ENCODE measurements at regions not wholly inside any gene's neighbourhood (a gene's known extent, or its start where the extent isn't known, plus 50 kb on each side); places are given as distances from the start of the nearest gene placed in this dataset.
A peak's percentile ranks its signal among the peaks of the same experiment; 100 is the strongest.

- TF ChIP-seq CTCF (IDR thresholded peaks at IDR 0.05; ENCODE audit: control insufficient read depth, insufficient read depth, low read depth, low read length, missing control alignments) = no peak
- peak; percentile 23 for DNase-seq (ENCODE audit: low read depth)
- no peak overlapping the region for H3K4me3 ChIP-seq (ENCODE audit: control insufficient read depth, low read depth, low read length)
Measured at GRCh38 chr12:128078301-128078971, 188.5 kb upstream of the TMEM132C start.

GRCh38 chr12:128079446-128079845, 187.5 kb upstream of the TMEM132C start:
- no peak overlapping the region for H3K4me3 ChIP-seq (ENCODE audit: control insufficient read depth, low read depth, low read length)
- DNase-seq (ENCODE audit: low read depth) = no peak
- TF ChIP-seq CTCF (IDR thresholded peaks at IDR 0.05; ENCODE audit: control insufficient read depth, insufficient read depth, low read depth, low read length, missing control alignments) = no peak

GRCh38 chr12:128083132-128083729, 183.7 kb upstream of the TMEM132C start:
- no peak for DNase-seq (ENCODE audit: low read depth)

GRCh38 chr12:128088926-128089325, 178.0 kb upstream of the TMEM132C start:
- no peak overlapping the region for H3K4me3 ChIP-seq (ENCODE audit: control insufficient read depth, low read depth, low read length)
- no peak for DNase-seq (ENCODE audit: low read depth)
- no peak for TF ChIP-seq CTCF (IDR thresholded peaks at IDR 0.05; ENCODE audit: control insufficient read depth, insufficient read depth, low read depth, low read length, missing control alignments)

More at GRCh38 chr12:128083132-128083729, 183.7 kb upstream of the TMEM132C start:
- TF ChIP-seq CTCF (IDR thresholded peaks at IDR 0.05; ENCODE audit: control insufficient read depth, insufficient read depth, low read depth, low read length, missing control alignments) = no peak
- H3K4me3 ChIP-seq (ENCODE audit: control insufficient read depth, low read depth, low read length) = no peak overlapping the region

- DNase-seq (ENCODE audit: low read depth) = no peak
- no peak for TF ChIP-seq CTCF (IDR thresholded peaks at IDR 0.05; ENCODE audit: control insufficient read depth, insufficient read depth, low read depth, low read length, missing control alignments)
- H3K4me3 ChIP-seq (ENCODE audit: control insufficient read depth, low read depth, low read length) = no peak overlapping the region
Measured at GRCh38 chr12:128089961-128090360, 177.0 kb upstream of the TMEM132C start.

- no peak for TF ChIP-seq CTCF (IDR thresholded peaks at IDR 0.05; ENCODE audit: control insufficient read depth, insufficient read depth, low read depth, low read length, missing control alignments)
- DNase-seq (ENCODE audit: low read depth) = no peak
Measured at GRCh38 chr12:128091101-128091720, 175.8 kb upstream of the TMEM132C start.

More at GRCh38 chr12:128091101-128091720, 175.8 kb upstream of the TMEM132C start:
- no peak overlapping the region for H3K4me3 ChIP-seq (ENCODE audit: control insufficient read depth, low read depth, low read length)
